Adrenal gland (tissue), 5 donors: ENCODE measurements at regions not wholly inside any gene's neighbourhood (a gene's known extent, or its start where the extent isn't known, plus 50 kb on each side); places are given as distances from the start of the nearest gene placed in this dataset.

ENCODE experiments used
- POLR2A ChIP-seq, 2 donors: fragments of 450-650 bp; IDR thresholded peaks; one replicate each; pipeline ENCODE4 v1.6.1; 2017; ENCODE audit warnings: antibody characterized with exemption in 2 of 2, mild to moderate bottlenecking in 2 of 2, moderate library complexity in 1 of 2
- TF ChIP-seq, protein P1 (sequence below), 6 experiments: fragments of 450-650 bp in 4 of 6; fragments of 200-600 bp in 2 of 6; sonication (generic) in 1 of 6; IDR thresholded peaks; 1 replicate in 5 of 6; 2 replicates in 1 of 6; pipeline versions ENCODE4 v1.5.1 to v1.8.0; 2016 to 2021; ENCODE audit warnings: antibody characterized with exemption in 6 of 6, mild to moderate bottlenecking in 2 of 6, moderate library complexity in 1 of 6
- donor health status: DM: no; HTN: no; CAD: no.

DNA sequence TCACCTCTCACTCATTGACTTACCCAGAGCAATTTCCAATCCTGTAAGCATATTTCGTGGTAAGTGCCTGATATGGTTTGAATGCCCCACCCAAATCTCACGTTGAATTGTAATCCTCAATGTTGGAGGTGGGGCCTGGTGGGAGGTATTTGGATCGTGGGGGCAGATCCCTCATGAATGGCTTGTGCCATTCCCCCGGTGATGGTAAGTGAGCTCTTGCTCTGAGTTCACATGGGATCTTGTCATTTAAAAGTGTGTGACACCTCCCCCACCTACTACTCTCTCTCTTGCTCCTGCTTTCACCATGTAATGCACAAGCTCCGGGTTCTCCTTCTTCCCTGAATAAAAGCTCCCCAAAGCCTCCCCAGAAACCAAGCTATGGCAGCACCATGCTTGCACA is 1165.5 kb downstream of the CDH12 start:
- TF ChIP-seq, protein P1, sequence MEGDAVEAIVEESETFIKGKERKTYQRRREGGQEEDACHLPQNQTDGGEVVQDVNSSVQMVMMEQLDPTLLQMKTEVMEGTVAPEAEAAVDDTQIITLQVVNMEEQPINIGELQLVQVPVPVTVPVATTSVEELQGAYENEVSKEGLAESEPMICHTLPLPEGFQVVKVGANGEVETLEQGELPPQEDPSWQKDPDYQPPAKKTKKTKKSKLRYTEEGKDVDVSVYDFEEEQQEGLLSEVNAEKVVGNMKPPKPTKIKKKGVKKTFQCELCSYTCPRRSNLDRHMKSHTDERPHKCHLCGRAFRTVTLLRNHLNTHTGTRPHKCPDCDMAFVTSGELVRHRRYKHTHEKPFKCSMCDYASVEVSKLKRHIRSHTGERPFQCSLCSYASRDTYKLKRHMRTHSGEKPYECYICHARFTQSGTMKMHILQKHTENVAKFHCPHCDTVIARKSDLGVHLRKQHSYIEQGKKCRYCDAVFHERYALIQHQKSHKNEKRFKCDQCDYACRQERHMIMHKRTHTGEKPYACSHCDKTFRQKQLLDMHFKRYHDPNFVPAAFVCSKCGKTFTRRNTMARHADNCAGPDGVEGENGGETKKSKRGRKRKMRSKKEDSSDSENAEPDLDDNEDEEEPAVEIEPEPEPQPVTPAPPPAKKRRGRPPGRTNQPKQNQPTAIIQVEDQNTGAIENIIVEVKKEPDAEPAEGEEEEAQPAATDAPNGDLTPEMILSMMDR (IDR thresholded peaks at IDR 0.05), result no peak
- TF ChIP-seq POLR2A (IDR thresholded peaks at IDR 0.05), result no peak
